Neuronal stem cell (in vitro differentiated cells): ENCODE measurements at regions not wholly inside any gene's neighbourhood (a gene's known extent, or its start where the extent isn't known, plus 50 kb on each side); places are given as distances from the start of the nearest gene placed in this dataset.
"Not testable (repeated sequence)": the region's sequence is repeated elsewhere in the genome, so short reads cannot be mapped to it uniquely, and the experiment has no call there.

Experiments
- DNase-seq: peaks from one replicate; pipeline ENCODE4 v3.0.0-alpha.2; 2013; ENCODE audit warnings: low spot score
- H2AFZ ChIP-seq: one replicate; pipeline ENCODE4 v1.6.1; 2013; ENCODE audit warnings: mild to moderate bottlenecking, low read length, inconsistent platforms
- H2AK5ac ChIP-seq: 2 replicates; pipeline ENCODE4 v1.6.1; 2013; ENCODE audit warnings: low read depth, mild to moderate bottlenecking, inconsistent platforms, low read length, moderate library complexity, mixed read lengths
- H2BK120ac ChIP-seq: 2 replicates; pipeline ENCODE4 v1.6.1; 2013; ENCODE audit warnings: low read depth, mild to moderate bottlenecking, inconsistent platforms, low read length, moderate library complexity, mixed read lengths
- H2BK12ac ChIP-seq: one replicate; pipeline ENCODE4 v1.6.1; 2013; ENCODE audit warnings: low read length, inconsistent platforms
- H2BK15ac ChIP-seq: 2 replicates; pipeline ENCODE4 v1.6.1; 2013; ENCODE audit warnings: mild to moderate bottlenecking, low read length, inconsistent platforms, mixed read lengths
- H2BK5ac ChIP-seq: one replicate; pipeline ENCODE4 v1.6.1; 2013; ENCODE audit warnings: inconsistent platforms, mild to moderate bottlenecking, low read length, moderate library complexity
- H3K14ac ChIP-seq: one replicate; pipeline ENCODE4 v1.6.1; 2013; ENCODE audit warnings: low read length, inconsistent platforms
- H3K18ac ChIP-seq: 2 replicates; pipeline ENCODE4 v1.6.1; 2013; ENCODE audit warnings: low read length, inconsistent platforms
- H3K23ac ChIP-seq: 2 replicates; pipeline ENCODE4 v1.6.1; 2013; ENCODE audit warnings: low read depth, mild to moderate bottlenecking, mixed read lengths, low read length, inconsistent platforms; ENCODE audit not compliant: poor library complexity
- H3K27ac ChIP-seq: replicated peaks from 3 replicates; pipeline ENCODE4 v1.5.1; 2013; ENCODE audit warnings: low read length, inconsistent platforms
- H3K27me3 ChIP-seq, 3 experiments: 2 replicates each; pipeline ENCODE4 v1.6.1; 2013; ENCODE audit warnings: low read length in 3 of 3, mild to moderate bottlenecking in 2 of 3, inconsistent platforms in 1 of 3, low read depth in 1 of 3, mixed read lengths in 1 of 3, moderate library complexity in 1 of 3; ENCODE audit not compliant: control insufficient read depth in 3 of 3, insufficient read depth in 3 of 3
- H3K36me3 ChIP-seq, 2 donors: replicated peaks in 1 of 2; 2 replicates each; pipeline ENCODE4 v1.6.1; 2013; ENCODE audit warnings: low read length in 2 of 2; ENCODE audit not compliant: control insufficient read depth in 2 of 2, insufficient read depth in 2 of 2
- H3K4ac ChIP-seq: 2 replicates; pipeline ENCODE4 v1.6.1; 2013; ENCODE audit warnings: inconsistent platforms, mild to moderate bottlenecking, low read length, moderate library complexity
- H3K4me1 ChIP-seq, 2 donors: 1 replicate in 1 of 2; 2 replicates in 1 of 2; pipeline ENCODE4 v1.6.1; 2013; ENCODE audit warnings: low read length in 2 of 2, low read depth in 1 of 2; ENCODE audit not compliant: control insufficient read depth in 2 of 2, insufficient read depth in 1 of 2
- H3K4me2 ChIP-seq: one replicate; pipeline ENCODE4 v1.6.1; 2013; ENCODE audit warnings: mild to moderate bottlenecking, low read length, inconsistent platforms; ENCODE audit not compliant: insufficient read depth, poor library complexity, severe bottlenecking
- H3K4me3 ChIP-seq, 2 donors: 2 replicates each; pipeline ENCODE4 v1.5.1; 2013; ENCODE audit warnings: low read length in 2 of 2, mild to moderate bottlenecking in 2 of 2, inconsistent platforms in 1 of 2, moderate library complexity in 1 of 2
- H3K79me1 ChIP-seq: one replicate; pipeline ENCODE4 v1.6.1; 2013; ENCODE audit warnings: low read depth, mild to moderate bottlenecking, inconsistent platforms, low read length, moderate library complexity
- H3K9ac ChIP-seq: one replicate; pipeline ENCODE4 v1.6.1; 2013; ENCODE audit warnings: mild to moderate bottlenecking, low read depth, low read length, inconsistent platforms; ENCODE audit not compliant: poor library complexity
- H3K9me3 ChIP-seq, 2 donors: replicated peaks in 1 of 2; 2 replicates each; pipeline versions ENCODE3 to v1.6.1; 2013; ENCODE audit warnings: low read length in 2 of 2, mild to moderate bottlenecking in 2 of 2, inconsistent platforms in 1 of 2, low read depth in 1 of 2, mixed read lengths in 1 of 2, moderate library complexity in 1 of 2; ENCODE audit not compliant: control insufficient read depth in 2 of 2, insufficient read depth in 1 of 2
- H4K8ac ChIP-seq: one replicate; pipeline ENCODE4 v1.6.1; 2013; ENCODE audit warnings: low read depth, mild to moderate bottlenecking, inconsistent platforms, low read length, moderate library complexity
- H4K91ac ChIP-seq: one replicate; pipeline ENCODE4 v1.6.1; 2013; ENCODE audit warnings: low read length, low read depth, mild to moderate bottlenecking, inconsistent platforms; ENCODE audit not compliant: poor library complexity
- WGBS, 2 donors: extraction: QIAGEN DNeasy Blood & Tissue Kit; methylation state at CpG; one replicate each; pipeline ENCODE4 v1.1.7; 2013; ENCODE audit warnings: missing lambda C conversion rate in 2 of 2, mixed read lengths in 1 of 2; ENCODE audit not compliant: insufficient read length in 2 of 2, insufficient replicate concordance in 1 of 2; ENCODE audit errors: extremely low coverage in 2 of 2; 5-methylcytosine and 5-hydroxymethylcytosine counted together

DNA sequence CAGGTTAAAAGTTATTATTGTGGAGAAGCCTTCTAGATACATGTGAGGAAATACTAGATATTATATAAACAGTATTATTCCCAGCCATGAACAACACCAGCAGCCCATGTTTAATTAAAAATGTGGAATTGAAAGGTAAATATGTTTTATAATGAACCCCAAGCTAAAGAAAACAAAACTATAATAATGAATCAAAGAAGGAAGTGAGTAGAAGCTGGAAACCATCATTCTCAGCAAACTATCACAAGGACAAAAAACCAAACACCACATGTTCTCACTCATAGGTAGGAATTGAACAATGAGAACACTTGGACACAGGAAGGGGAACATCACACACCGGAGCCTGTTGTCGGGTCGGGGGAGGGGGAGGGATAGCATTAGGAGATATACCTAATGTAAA lies 167.6 kb upstream of the CXXC4 start:
- not testable (repeated sequence) for H4K91ac ChIP-seq, H3K9ac ChIP-seq, H2AK5ac ChIP-seq, H3K4me2 ChIP-seq, H2BK15ac ChIP-seq, H3K14ac ChIP-seq, H3K27ac ChIP-seq, H3K4me1 ChIP-seq, H2BK12ac ChIP-seq, H3K79me1 ChIP-seq, H3K4ac ChIP-seq, H2AFZ ChIP-seq, H3K36me3 ChIP-seq, DNase-seq, H4K8ac ChIP-seq, H3K23ac ChIP-seq, H3K9me3 ChIP-seq, H3K27me3 ChIP-seq, H2BK120ac ChIP-seq, H3K4me3 ChIP-seq, H2BK5ac ChIP-seq, H3K18ac ChIP-seq
- no CpG with 5 or more reads among the region's 3 CpGs for WGBS, 2 donors

GRCh38 chr4:104677116-104677515 lies 182.4 kb upstream of the CXXC4 start:
- peak overlapping the region; percentile 47 for H2AFZ ChIP-seq
- H3K4me2 ChIP-seq, result no peak overlapping the region
- H3K9me3 ChIP-seq, result no peaks in the 10 kb centered on the region
- H4K8ac ChIP-seq, result no peak overlapping the region
- no peak overlapping the region for H3K4ac ChIP-seq
- no peak overlapping the region for H3K27ac ChIP-seq
- H3K27me3 ChIP-seq, result no peaks in the 10 kb centered on the region
- WGBS, 2 donors, result no CpG with 5 or more reads among the region's 3 CpGs
- no peak overlapping the region for H2BK5ac ChIP-seq
- H2BK15ac ChIP-seq, result no peak overlapping the region
- no peak overlapping the region for H4K91ac ChIP-seq
- no peak overlapping the region for H3K18ac ChIP-seq
- no peak overlapping the region for H3K9ac ChIP-seq
- no peak overlapping the region for H2BK120ac ChIP-seq
- no peak overlapping the region for H2BK12ac ChIP-seq
- H3K79me1 ChIP-seq, result no peaks in the 10 kb centered on the region
- H3K23ac ChIP-seq, result no peak overlapping the region
- no peak overlapping the region for H2AK5ac ChIP-seq
- H3K4me1 ChIP-seq, result peaks cover 0 to 5% of the 10 kb centered on the region in 2 donors
- no peak overlapping the region for H3K4me3 ChIP-seq
- peak; percentile 49 for DNase-seq
- no peak overlapping the region for H3K14ac ChIP-seq
- no peaks in the 10 kb centered on the region for H3K36me3 ChIP-seq

GRCh38 chr4:104682311-104682710 lies 187.6 kb upstream of the CXXC4 start:
- no peak overlapping the region for H2BK5ac ChIP-seq
- H3K27ac ChIP-seq, result no peak overlapping the region
- no peak overlapping the region for H3K4me2 ChIP-seq
- peaks cover 0 to 5% of the 10 kb centered on the region in 2 donors for H3K4me1 ChIP-seq
- H3K23ac ChIP-seq, result no peak overlapping the region
- H2AFZ ChIP-seq, result no peak overlapping the region
- H3K9me3 ChIP-seq, result no peaks in the 10 kb centered on the region
- no peak overlapping the region for H3K4me3 ChIP-seq
- H3K27me3 ChIP-seq, result no peaks in the 10 kb centered on the region
- H3K9ac ChIP-seq, result no peak overlapping the region
- no peak overlapping the region for H2BK15ac ChIP-seq
- no peak overlapping the region for H3K4ac ChIP-seq
- no peaks in the 10 kb centered on the region for H3K79me1 ChIP-seq
- no peaks in the 10 kb centered on the region for H3K36me3 ChIP-seq
- H4K91ac ChIP-seq, result no peak overlapping the region
- WGBS, 2 donors, result no CpG with 5 or more reads among the region's 1 CpG
- no peak for DNase-seq
- H2BK12ac ChIP-seq, result no peak overlapping the region
- H2AK5ac ChIP-seq, result no peak overlapping the region
- no peak overlapping the region for H3K14ac ChIP-seq
- no peak overlapping the region for H2BK120ac ChIP-seq
- H3K18ac ChIP-seq, result no peak overlapping the region
- H4K8ac ChIP-seq, result no peak overlapping the region

- Histone ChIP-seq H2AFZ (no peak overlapping the region), H2BK5ac (no peak overlapping the region), H2BK120ac (no peak overlapping the region), H3K14ac (no peak overlapping the region), H3K23ac (no peak overlapping the region), H2AK5ac (no peak overlapping the region), H3K18ac (no peak overlapping the region), H3K27ac (no peak overlapping the region), H3K4me1 (no peaks in the 10 kb centered on the region), H3K4me3 (no peak overlapping the region), H3K4me2 (no peak overlapping the region), H4K91ac (no peak overlapping the region), H3K9me3 (no peaks in the 10 kb centered on the region), H3K27me3 (no peaks in the 10 kb centered on the region), H3K36me3 (no peaks in the 10 kb centered on the region), H3K4ac (no peak overlapping the region), H4K8ac (no peak overlapping the region), H2BK12ac (no peak overlapping the region), H2BK15ac (no peak overlapping the region), H3K9ac (no peak overlapping the region), H3K79me1 (no peaks in the 10 kb centered on the region)
- no CpG with 5 or more reads among the region's 5 CpGs for WGBS, 2 donors
- DNase-seq, result no peak
These were observed 199.0 kb upstream of the CXXC4 start for GRCh38 chr4:104693601-104694201.
